ENCODE measurements at regions not wholly inside any gene's neighbourhood (a gene's known extent, or its start where the extent isn't known, plus 50 kb on each side); places are given as distances from the start of the nearest gene placed in this dataset.

DNA sequence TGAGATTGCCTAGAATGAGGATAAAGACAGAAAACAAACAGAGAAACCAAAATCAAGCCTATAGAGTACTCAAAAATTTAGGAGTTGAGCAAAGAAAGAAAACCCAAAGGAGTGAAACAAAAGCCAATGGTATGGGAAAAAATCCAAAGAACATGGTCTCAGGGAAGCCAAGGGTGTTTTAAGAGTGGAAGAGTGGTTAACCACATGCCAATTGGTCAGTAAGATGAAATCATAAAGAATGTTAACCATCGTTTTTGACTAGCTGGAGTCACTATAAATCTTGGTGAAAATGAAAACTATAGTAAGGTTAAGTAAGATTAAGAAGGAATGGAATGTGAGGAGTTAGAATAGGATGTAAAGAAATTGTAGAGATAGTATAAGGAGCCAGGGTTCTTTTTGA is 64.7 kb upstream of the RPL34 start:
- TF ChIP-seq, protein P1, sequence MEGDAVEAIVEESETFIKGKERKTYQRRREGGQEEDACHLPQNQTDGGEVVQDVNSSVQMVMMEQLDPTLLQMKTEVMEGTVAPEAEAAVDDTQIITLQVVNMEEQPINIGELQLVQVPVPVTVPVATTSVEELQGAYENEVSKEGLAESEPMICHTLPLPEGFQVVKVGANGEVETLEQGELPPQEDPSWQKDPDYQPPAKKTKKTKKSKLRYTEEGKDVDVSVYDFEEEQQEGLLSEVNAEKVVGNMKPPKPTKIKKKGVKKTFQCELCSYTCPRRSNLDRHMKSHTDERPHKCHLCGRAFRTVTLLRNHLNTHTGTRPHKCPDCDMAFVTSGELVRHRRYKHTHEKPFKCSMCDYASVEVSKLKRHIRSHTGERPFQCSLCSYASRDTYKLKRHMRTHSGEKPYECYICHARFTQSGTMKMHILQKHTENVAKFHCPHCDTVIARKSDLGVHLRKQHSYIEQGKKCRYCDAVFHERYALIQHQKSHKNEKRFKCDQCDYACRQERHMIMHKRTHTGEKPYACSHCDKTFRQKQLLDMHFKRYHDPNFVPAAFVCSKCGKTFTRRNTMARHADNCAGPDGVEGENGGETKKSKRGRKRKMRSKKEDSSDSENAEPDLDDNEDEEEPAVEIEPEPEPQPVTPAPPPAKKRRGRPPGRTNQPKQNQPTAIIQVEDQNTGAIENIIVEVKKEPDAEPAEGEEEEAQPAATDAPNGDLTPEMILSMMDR (IDR thresholded peaks at IDR 0.05; ENCODE audit: low read length): no peak
- TF ChIP-seq EZH2 (optimal IDR thresholded peaks at IDR 0.05; ENCODE audit: low read depth, low read length): no peak

Measured in MM.1S (cell line).